ELR (cell line): ENCODE measurements at regions not wholly inside any gene's neighbourhood (a gene's known extent, or its start where the extent isn't known, plus 50 kb on each side); places are given as distances from the start of the nearest gene placed in this dataset.

ENCODE experiments used
- DNase-seq: peaks from one replicate; pipeline ENCODE4 v3.0.0-alpha.2; 2015; ENCODE audit warnings: low read depth

GRCh38 chr2:186085226-186085625 is 346.6 kb downstream of the FSIP2 start:
- no peak for DNase-seq

- DNase-seq = no peak
These were observed 354.6 kb downstream of the FSIP2 start for GRCh38 chr2:186093174-186093573.

GRCh38 chr2:186098821-186099220 is 360.2 kb downstream of the FSIP2 start:
- peak; percentile 5 for DNase-seq

GRCh38 chr2:186099826-186100225 is 361.2 kb downstream of the FSIP2 start:
- no peak for DNase-seq

GRCh38 chr2:186100636-186101035 is 362.0 kb downstream of the FSIP2 start:
- no peak for DNase-seq

- no peak for DNase-seq
These were observed 363.0 kb downstream of the FSIP2 start for GRCh38 chr2:186101616-186102015.

GRCh38 chr2:186103276-186103675 is 364.7 kb downstream of the FSIP2 start:
- DNase-seq = no peak

GRCh38 chr2:186105016-186105724 is 366.6 kb downstream of the FSIP2 start:
- peak; percentile 44 for DNase-seq

- no peak for DNase-seq
These were observed 369.9 kb downstream of the FSIP2 start for GRCh38 chr2:186108470-186108869.

GRCh38 chr2:186113284-186113683 is 372.8 kb upstream of the ZC3H15 start:
- no peak for DNase-seq

- DNase-seq = no peak
These were observed 360.9 kb upstream of the ZC3H15 start for GRCh38 chr2:186125156-186125555.

GRCh38 chr2:186125625-186126024 is 360.4 kb upstream of the ZC3H15 start:
- peak; percentile 11 for DNase-seq

GRCh38 chr2:186126181-186126580 is 359.9 kb upstream of the ZC3H15 start:
- DNase-seq = no peak

- peak; percentile 65 for DNase-seq
These were observed 356.1 kb upstream of the ZC3H15 start for GRCh38 chr2:186129767-186130581.

GRCh38 chr2:186130748-186131641 is 355.1 kb upstream of the ZC3H15 start:
- no peak for DNase-seq

GRCh38 chr2:186135686-186136085 is 350.4 kb upstream of the ZC3H15 start:
- peak; percentile 20 for DNase-seq

- DNase-seq = no peak
These were observed 349.2 kb upstream of the ZC3H15 start for GRCh38 chr2:186136860-186137259.

GRCh38 chr2:186138845-186139244 is 347.2 kb upstream of the ZC3H15 start:
- DNase-seq = no peak

GRCh38 chr2:186159101-186159500 is 327.0 kb upstream of the ZC3H15 start:
- DNase-seq = no peak

GRCh38 chr2:186164325-186164724 is 321.7 kb upstream of the ZC3H15 start:
- DNase-seq = no peak

- DNase-seq = no peak
These were observed 315.4 kb upstream of the ZC3H15 start for GRCh38 chr2:186170693-186171092.

- DNase-seq = no peak
These were observed 304.4 kb upstream of the ZC3H15 start for GRCh38 chr2:186181625-186182024.
